ENCODE measurements at regions not wholly inside any gene's neighbourhood (a gene's known extent, or its start where the extent isn't known, plus 50 kb on each side); places are given as distances from the start of the nearest gene placed in this dataset.

DNA sequence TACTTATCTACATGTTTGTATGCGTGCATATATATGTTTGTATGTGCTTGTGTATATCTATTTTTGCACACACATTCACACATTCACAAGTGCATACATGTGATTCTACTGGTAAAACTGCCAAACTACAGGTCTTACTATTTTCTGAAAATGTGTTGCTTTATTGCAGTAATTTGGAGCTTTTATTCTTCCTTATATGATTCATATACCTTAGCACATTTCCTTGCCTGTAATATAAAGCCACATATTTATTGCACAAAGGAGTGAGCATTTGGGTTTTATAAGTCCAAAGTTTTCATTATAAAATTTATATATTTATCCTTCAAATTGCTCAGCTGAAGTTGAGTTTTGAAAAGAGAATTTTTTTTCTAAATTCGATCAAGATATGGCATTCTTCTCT, 1120.4 kb upstream of the PCDH9 start:
- Mint-ChIP-seq H3K4me1 (ENCODE audit: unreplicated experiment) (no peaks in the 10 kb centered on the region), H3K9me3 (no peaks in the 10 kb centered on the region), H3K27ac (no peak overlapping the region), H3K27me3 (no peaks in the 10 kb centered on the region), H3K36me3 (no peaks in the 10 kb centered on the region), H3K4me3 (no peak overlapping the region)
- TF ChIP-seq, protein P1, sequence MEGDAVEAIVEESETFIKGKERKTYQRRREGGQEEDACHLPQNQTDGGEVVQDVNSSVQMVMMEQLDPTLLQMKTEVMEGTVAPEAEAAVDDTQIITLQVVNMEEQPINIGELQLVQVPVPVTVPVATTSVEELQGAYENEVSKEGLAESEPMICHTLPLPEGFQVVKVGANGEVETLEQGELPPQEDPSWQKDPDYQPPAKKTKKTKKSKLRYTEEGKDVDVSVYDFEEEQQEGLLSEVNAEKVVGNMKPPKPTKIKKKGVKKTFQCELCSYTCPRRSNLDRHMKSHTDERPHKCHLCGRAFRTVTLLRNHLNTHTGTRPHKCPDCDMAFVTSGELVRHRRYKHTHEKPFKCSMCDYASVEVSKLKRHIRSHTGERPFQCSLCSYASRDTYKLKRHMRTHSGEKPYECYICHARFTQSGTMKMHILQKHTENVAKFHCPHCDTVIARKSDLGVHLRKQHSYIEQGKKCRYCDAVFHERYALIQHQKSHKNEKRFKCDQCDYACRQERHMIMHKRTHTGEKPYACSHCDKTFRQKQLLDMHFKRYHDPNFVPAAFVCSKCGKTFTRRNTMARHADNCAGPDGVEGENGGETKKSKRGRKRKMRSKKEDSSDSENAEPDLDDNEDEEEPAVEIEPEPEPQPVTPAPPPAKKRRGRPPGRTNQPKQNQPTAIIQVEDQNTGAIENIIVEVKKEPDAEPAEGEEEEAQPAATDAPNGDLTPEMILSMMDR (conservative IDR thresholded peaks at IDR 0.05) = no peak
- DNase-seq (ENCODE audit: extremely low spot score, unreplicated experiment) = no peak

DNA sequence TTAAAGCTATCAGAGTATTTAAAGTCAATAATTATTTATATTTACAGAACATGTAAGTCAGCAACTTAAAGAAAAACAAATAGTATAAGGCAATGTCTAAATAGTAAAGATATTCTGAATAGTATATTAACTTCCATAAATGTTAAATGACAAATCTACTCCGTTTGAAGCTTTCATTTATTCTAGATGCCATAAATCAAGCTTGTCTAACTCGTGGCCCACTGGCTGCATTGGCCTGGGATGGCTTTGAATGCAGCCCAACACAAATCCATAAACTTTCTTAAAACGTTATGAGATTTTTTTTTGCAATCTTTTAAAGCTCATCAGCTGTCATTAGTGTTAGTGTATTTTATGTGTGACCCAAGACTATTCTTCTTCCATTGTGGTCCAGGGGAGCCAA, 1117.1 kb upstream of the PCDH9 start:
- Mint-ChIP-seq H3K4me3 (no peak overlapping the region), H3K4me1 (ENCODE audit: unreplicated experiment) (no peaks in the 10 kb centered on the region), H3K36me3 (no peaks in the 10 kb centered on the region), H3K27me3 (no peaks in the 10 kb centered on the region), H3K27ac (no peak overlapping the region), H3K9me3 (no peaks in the 10 kb centered on the region)
- TF ChIP-seq, protein P1 (conservative IDR thresholded peaks at IDR 0.05) = no peak
- DNase-seq (ENCODE audit: extremely low spot score, unreplicated experiment) = no peak

DNA sequence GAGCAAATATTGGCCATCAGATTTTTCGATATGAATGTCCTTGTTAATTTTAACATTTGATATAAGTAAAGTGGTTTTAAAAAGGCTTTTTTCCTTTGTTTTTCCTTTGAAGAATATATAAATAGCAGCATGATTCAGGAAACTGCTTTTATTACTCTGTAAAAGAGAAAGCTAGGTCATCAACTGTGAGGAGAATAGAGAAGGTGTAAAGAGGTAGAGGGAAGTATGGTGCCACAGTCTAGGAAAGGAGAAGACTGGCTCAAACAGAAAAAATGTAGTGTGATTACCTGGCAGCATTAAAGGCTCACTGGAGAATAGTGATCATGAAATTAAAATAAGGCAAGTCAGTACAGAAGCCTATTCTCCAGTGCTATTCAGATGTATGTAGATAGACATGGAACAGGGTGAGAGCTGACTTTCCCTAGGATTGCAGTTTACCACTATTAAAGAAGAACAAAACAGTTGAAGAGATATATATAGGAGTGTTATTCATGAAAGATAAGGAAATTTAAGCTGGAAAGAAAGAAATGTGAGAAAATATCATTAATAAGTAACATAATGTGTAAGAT, 1115.9 kb upstream of the PCDH9 start:
- Mint-ChIP-seq H3K4me3 (no peak overlapping the region), H3K4me1 (ENCODE audit: unreplicated experiment) (no peaks in the 10 kb centered on the region), H3K27ac (no peak overlapping the region), H3K27me3 (no peaks in the 10 kb centered on the region), H3K9me3 (no peaks in the 10 kb centered on the region), H3K36me3 (no peaks in the 10 kb centered on the region)
- no peak for DNase-seq (ENCODE audit: extremely low spot score, unreplicated experiment)
- TF ChIP-seq, protein P1 (conservative IDR thresholded peaks at IDR 0.05) = no peak

DNA sequence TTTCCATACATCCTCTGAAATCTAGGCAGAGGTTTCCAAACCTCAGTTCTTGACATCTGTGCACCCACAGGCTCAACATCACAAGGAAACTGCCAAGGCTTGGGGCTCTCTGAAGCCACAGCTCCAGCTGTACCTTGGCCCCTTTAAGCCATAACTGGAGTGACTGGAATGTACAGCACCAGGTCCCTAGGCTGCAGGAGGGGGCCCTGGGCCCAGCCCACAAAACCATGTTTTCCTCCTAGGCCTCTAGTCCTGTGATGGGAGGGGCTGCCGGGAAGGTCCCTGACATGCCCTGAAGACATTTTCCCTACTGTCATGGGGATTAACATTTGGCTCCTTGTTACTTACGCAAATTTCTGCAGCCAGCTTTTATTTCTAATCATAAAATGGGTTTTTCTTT, 1093.0 kb upstream of the PCDH9 start:
- no peak for DNase-seq (ENCODE audit: extremely low spot score, unreplicated experiment)
- Mint-ChIP-seq H3K9me3 (peaks cover 18% of the 10 kb centered on the region), H3K4me3 (no peak overlapping the region), H3K4me1 (ENCODE audit: unreplicated experiment) (no peaks in the 10 kb centered on the region), H3K36me3 (no peaks in the 10 kb centered on the region), H3K27me3 (no peaks in the 10 kb centered on the region), H3K27ac (no peak overlapping the region)
- TF ChIP-seq, protein P1 (conservative IDR thresholded peaks at IDR 0.05) = no peak

DNA sequence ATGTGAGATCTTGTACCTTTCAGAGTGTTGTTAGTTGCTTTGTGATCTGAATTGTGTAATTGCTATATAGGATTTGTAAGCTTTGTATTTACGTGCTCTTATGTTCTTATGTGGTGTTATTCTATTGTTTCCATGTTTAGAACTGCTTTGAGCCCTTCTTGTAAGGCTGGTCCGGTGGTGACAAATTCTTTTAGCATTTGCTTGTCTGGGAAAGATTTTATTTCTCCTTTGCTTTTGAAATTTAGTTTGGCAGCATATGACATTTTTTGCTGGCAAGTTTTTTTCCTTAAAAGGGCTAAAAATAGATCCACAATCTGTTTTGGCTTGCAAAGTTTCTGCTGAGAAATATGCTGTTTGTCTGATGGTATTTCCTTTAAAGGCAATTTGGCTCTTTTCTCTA, 1089.2 kb upstream of the PCDH9 start:
- TF ChIP-seq, protein P1 (conservative IDR thresholded peaks at IDR 0.05) = no peak

More for the DNA sequence above, 1089.2 kb upstream of the PCDH9 start:
- H3K9me3 Mint-ChIP-seq = peaks cover 18% of the 10 kb centered on the region
- no peaks in the 10 kb centered on the region for H3K36me3 Mint-ChIP-seq
- H3K4me3 Mint-ChIP-seq = no peak overlapping the region
- H3K27me3 Mint-ChIP-seq = no peaks in the 10 kb centered on the region
- H3K27ac Mint-ChIP-seq = no peak overlapping the region
- no peak for DNase-seq (ENCODE audit: extremely low spot score, unreplicated experiment)
- no peaks in the 10 kb centered on the region for H3K4me1 Mint-ChIP-seq (ENCODE audit: unreplicated experiment)
